ENCODE measurements at regions not wholly inside any gene's neighbourhood (a gene's known extent, or its start where the extent isn't known, plus 50 kb on each side); places are given as distances from the start of the nearest gene placed in this dataset.

GRCh38 chr11:42172441-42172840 is 713.0 kb upstream of the LRRC4C start:
- H3K27ac ChIP-seq (ENCODE audit: low read depth, low read length), result no peak overlapping the region
- H3K27me3 ChIP-seq (ENCODE audit: insufficient read depth, low read length), result no peaks in the 10 kb centered on the region
- intact Hi-C loops (cut with micrococcal nuclease), result no loop called here
- Mint-ChIP-seq H3K27me3 (no peaks in the 10 kb centered on the region), H3K9me3 (peaks cover 4 to 40% (median 17%) of the 10 kb centered on the region in 8 donors), H3K4me1 (no peaks in the 10 kb centered on the region), H3K4me3 (no peak overlapping the region), H3K36me3 (no peaks in the 10 kb centered on the region), H3K27ac (no peak overlapping the region)
- no peak for DNase-seq
- CTCF ChIA-PET (ENCODE audit: partially characterized antibody), result no interaction called here
- no peaks in the 10 kb centered on the region for H3K9me3 ChIP-seq (ENCODE audit: control insufficient read depth in 1 of 2, low read length in 2 of 2)
- POLR2A ChIA-PET (ENCODE audit: partially characterized antibody), result interaction anchor here (0.6 kb wide), 1 partner anchor 13 kb away, joined by 3 read pairs; no protein-coding TSS in a partner anchor
- no peaks in the 10 kb centered on the region for H3K4me1 ChIP-seq (ENCODE audit: insufficient read depth, low read length)
- H3K36me3 ChIP-seq (ENCODE audit: insufficient read depth, low read length), result no peaks in the 10 kb centered on the region
- no peak overlapping the region for H3K4me3 ChIP-seq (ENCODE audit: low read length in 2 of 2)

- Mint-ChIP-seq H3K9me3 (peaks cover 3 to 19% (median 14%) of the 10 kb centered on the region in 8 donors), H3K27me3 (no peaks in the 10 kb centered on the region), H3K4me3 (no peak overlapping the region), H3K27ac (no peak overlapping the region), H3K4me1 (no peaks in the 10 kb centered on the region), H3K36me3 (no peaks in the 10 kb centered on the region)
- Histone ChIP-seq H3K9me3 (ENCODE audit: control insufficient read depth in 1 of 2, low read length in 2 of 2) (no peaks in the 10 kb centered on the region), H3K27ac (ENCODE audit: low read depth, low read length) (no peak overlapping the region), H3K36me3 (ENCODE audit: insufficient read depth, low read length) (no peaks in the 10 kb centered on the region), H3K4me1 (ENCODE audit: insufficient read depth, low read length) (no peaks in the 10 kb centered on the region), H3K27me3 (ENCODE audit: insufficient read depth, low read length) (no peaks in the 10 kb centered on the region), H3K4me3 (ENCODE audit: low read length in 2 of 2) (no peak overlapping the region)
- POLR2A ChIA-PET (ENCODE audit: partially characterized antibody), result no interaction called here
- intact Hi-C loops (cut with micrococcal nuclease), result no loop called here
- CTCF ChIA-PET (ENCODE audit: partially characterized antibody), result no interaction called here
- no peak for DNase-seq
These were observed 715.8 kb upstream of the LRRC4C start for GRCh38 chr11:42175203-42175602.

- H3K27me3 Mint-ChIP-seq, result no peaks in the 10 kb centered on the region
- H3K36me3 Mint-ChIP-seq, result no peaks in the 10 kb centered on the region
- no peaks in the 10 kb centered on the region for H3K27me3 ChIP-seq (ENCODE audit: insufficient read depth, low read length)
- no peak overlapping the region for H3K27ac Mint-ChIP-seq
- no peaks in the 10 kb centered on the region for H3K4me1 Mint-ChIP-seq
- ChIA-PET CTCF (ENCODE audit: partially characterized antibody) (no interaction called here), POLR2A (ENCODE audit: partially characterized antibody) (no interaction called here)
- peaks cover 2 to 24% (median 9%) of the 10 kb centered on the region in 8 donors for H3K9me3 Mint-ChIP-seq
- H3K4me3 ChIP-seq (ENCODE audit: low read length in 2 of 2), result no peak overlapping the region
- H3K4me1 ChIP-seq (ENCODE audit: insufficient read depth, low read length), result no peaks in the 10 kb centered on the region
- H3K4me3 Mint-ChIP-seq, result no peak overlapping the region
- intact Hi-C loops (cut with micrococcal nuclease), result no loop called here
- H3K9me3 ChIP-seq (ENCODE audit: control insufficient read depth in 1 of 2, low read length in 2 of 2), result no peaks in the 10 kb centered on the region
- H3K27ac ChIP-seq (ENCODE audit: low read depth, low read length), result no peak overlapping the region
- H3K36me3 ChIP-seq (ENCODE audit: insufficient read depth, low read length), result no peaks in the 10 kb centered on the region
- no peak for DNase-seq
These were observed 719.8 kb upstream of the LRRC4C start for GRCh38 chr11:42179216-42179615.

- Mint-ChIP-seq H3K9me3 (peaks cover 0 to 27% (median 10%) of the 10 kb centered on the region in 8 donors), H3K27ac (no peak overlapping the region), H3K4me3 (no peak overlapping the region), H3K36me3 (no peaks in the 10 kb centered on the region), H3K4me1 (no peaks in the 10 kb centered on the region), H3K27me3 (no peaks in the 10 kb centered on the region)
- intact Hi-C loops (cut with micrococcal nuclease), result no loop called here
- CTCF ChIA-PET (ENCODE audit: partially characterized antibody), result no interaction called here
- no peaks in the 10 kb centered on the region for H3K9me3 ChIP-seq (ENCODE audit: control insufficient read depth in 1 of 2, low read length in 2 of 2)
- no peaks in the 10 kb centered on the region for H3K4me1 ChIP-seq (ENCODE audit: insufficient read depth, low read length)
- H3K36me3 ChIP-seq (ENCODE audit: insufficient read depth, low read length), result no peaks in the 10 kb centered on the region
- no peak overlapping the region for H3K4me3 ChIP-seq (ENCODE audit: low read length in 2 of 2)
- DNase-seq, result no peak
- H3K27me3 ChIP-seq (ENCODE audit: insufficient read depth, low read length), result no peaks in the 10 kb centered on the region
- POLR2A ChIA-PET (ENCODE audit: partially characterized antibody), result no interaction called here
- H3K27ac ChIP-seq (ENCODE audit: low read depth, low read length), result no peak overlapping the region
These were observed 736.0 kb upstream of the LRRC4C start for GRCh38 chr11:42195289-42196013.

- no peaks in the 10 kb centered on the region for H3K9me3 ChIP-seq (ENCODE audit: control insufficient read depth in 1 of 2, low read length in 2 of 2)
- Mint-ChIP-seq H3K36me3 (no peaks in the 10 kb centered on the region), H3K27ac (no peak overlapping the region), H3K9me3 (peaks cover 2 to 43% (median 13%) of the 10 kb centered on the region in 8 donors), H3K4me1 (no peaks in the 10 kb centered on the region), H3K4me3 (no peak overlapping the region), H3K27me3 (no peaks in the 10 kb centered on the region)
- H3K27me3 ChIP-seq (ENCODE audit: insufficient read depth, low read length), result no peaks in the 10 kb centered on the region
- intact Hi-C loops (cut with micrococcal nuclease), result no loop called here
- H3K4me1 ChIP-seq (ENCODE audit: insufficient read depth, low read length), result no peaks in the 10 kb centered on the region
- ChIA-PET POLR2A (ENCODE audit: partially characterized antibody) (no interaction called here), CTCF (ENCODE audit: partially characterized antibody) (no interaction called here)
- no peak overlapping the region for H3K4me3 ChIP-seq (ENCODE audit: low read length in 2 of 2)
- no peaks in the 10 kb centered on the region for H3K36me3 ChIP-seq (ENCODE audit: insufficient read depth, low read length)
- no peak overlapping the region for H3K27ac ChIP-seq (ENCODE audit: low read depth, low read length)
- DNase-seq, result no peak
These were observed 740.9 kb upstream of the LRRC4C start for GRCh38 chr11:42200311-42200710.

GRCh38 chr11:42201603-42202148 is 742.2 kb upstream of the LRRC4C start:
- no peaks in the 10 kb centered on the region for H3K27me3 ChIP-seq (ENCODE audit: insufficient read depth, low read length)
- H3K4me1 ChIP-seq (ENCODE audit: insufficient read depth, low read length), result no peaks in the 10 kb centered on the region
- H3K4me1 Mint-ChIP-seq, result no peaks in the 10 kb centered on the region
- no peak overlapping the region for H3K27ac Mint-ChIP-seq
- ChIA-PET POLR2A (ENCODE audit: partially characterized antibody) (no interaction called here), CTCF (ENCODE audit: partially characterized antibody) (no interaction called here)
- no peaks in the 10 kb centered on the region for H3K27me3 Mint-ChIP-seq
- H3K36me3 ChIP-seq (ENCODE audit: insufficient read depth, low read length), result no peaks in the 10 kb centered on the region
- no peak overlapping the region for H3K4me3 Mint-ChIP-seq
- intact Hi-C loops (cut with micrococcal nuclease), result no loop called here
- peaks cover 3 to 35% (median 12%) of the 10 kb centered on the region in 8 donors for H3K9me3 Mint-ChIP-seq
- H3K36me3 Mint-ChIP-seq, result no peaks in the 10 kb centered on the region
- no peak overlapping the region for H3K4me3 ChIP-seq (ENCODE audit: low read length in 2 of 2)
- no peaks in the 10 kb centered on the region for H3K9me3 ChIP-seq (ENCODE audit: control insufficient read depth in 1 of 2, low read length in 2 of 2)
- no peak for DNase-seq
- H3K27ac ChIP-seq (ENCODE audit: low read depth, low read length), result no peak overlapping the region

- DNase-seq, result no peak
- Mint-ChIP-seq H3K9me3 (peaks cover 6 to 39% (median 16%) of the 10 kb centered on the region in 8 donors), H3K36me3 (no peaks in the 10 kb centered on the region), H3K27ac (no peak overlapping the region), H3K4me1 (no peaks in the 10 kb centered on the region), H3K27me3 (no peaks in the 10 kb centered on the region), H3K4me3 (no peak overlapping the region)
- intact Hi-C loops (cut with micrococcal nuclease), result no loop called here
- Histone ChIP-seq H3K27me3 (ENCODE audit: insufficient read depth, low read length) (no peaks in the 10 kb centered on the region), H3K9me3 (ENCODE audit: control insufficient read depth in 1 of 2, low read length in 2 of 2) (no peaks in the 10 kb centered on the region), H3K27ac (ENCODE audit: low read depth, low read length) (no peak overlapping the region), H3K36me3 (ENCODE audit: insufficient read depth, low read length) (no peaks in the 10 kb centered on the region), H3K4me3 (ENCODE audit: low read length in 2 of 2) (no peak overlapping the region), H3K4me1 (ENCODE audit: insufficient read depth, low read length) (no peaks in the 10 kb centered on the region)
- CTCF ChIA-PET (ENCODE audit: partially characterized antibody), result no interaction called here
- POLR2A ChIA-PET (ENCODE audit: partially characterized antibody), result no interaction called here
These were observed 746.1 kb upstream of the LRRC4C start for GRCh38 chr11:42205518-42205917.
